Inflammatory macrophage treated with lipopolysaccharide for 1 hour (primary cell): ENCODE measurements at regions not wholly inside any gene's neighbourhood (a gene's known extent, or its start where the extent isn't known, plus 50 kb on each side); places are given as distances from the start of the nearest gene placed in this dataset.
"Not testable (repeated sequence)": the region's sequence is repeated elsewhere in the genome, so short reads cannot be mapped to it uniquely, and the experiment has no call there.

Source experiments
- DNase-seq, 2 donors: peaks; one replicate each; pipeline ENCODE4 v3.0.0-alpha.2; 2020 to 2022

GRCh38 chr2:89973849-89974248 is 1282.4 kb downstream of the RPIA start:
- not testable (repeated sequence) for DNase-seq

- DNase-seq: not testable (repeated sequence)
Observed at GRCh38 chr2:89979826-89980537, 1288.5 kb downstream of the RPIA start.

GRCh38 chr2:89982246-89982645 is 1290.8 kb downstream of the RPIA start:
- DNase-seq: not testable (repeated sequence)

- not testable (repeated sequence) for DNase-seq
Observed at GRCh38 chr2:89985650-89986049, 1294.2 kb downstream of the RPIA start.

GRCh38 chr2:89986532-89986931 is 1295.1 kb downstream of the RPIA start:
- not testable (repeated sequence) for DNase-seq

GRCh38 chr2:89996779-89997178 is 1305.3 kb downstream of the RPIA start:
- DNase-seq: not testable (repeated sequence)

GRCh38 chr2:90004553-90004952 is 1313.1 kb downstream of the RPIA start:
- not testable (repeated sequence) for DNase-seq

- not testable (repeated sequence) for DNase-seq
Observed at GRCh38 chr2:90010442-90011100, 1319.1 kb downstream of the RPIA start.

GRCh38 chr2:90011101-90011443 is 1319.6 kb downstream of the RPIA start:
- DNase-seq: not testable (repeated sequence)

- not testable (repeated sequence) for DNase-seq
Observed at GRCh38 chr2:90019908-90020307, 1328.4 kb downstream of the RPIA start.

GRCh38 chr2:90021234-90021633 is 1329.8 kb downstream of the RPIA start:
- not testable (repeated sequence) for DNase-seq

- DNase-seq: not testable (repeated sequence)
Observed at GRCh38 chr2:90027231-90027643, 1335.8 kb downstream of the RPIA start.

- DNase-seq: peak; percentile 21 to 56
Observed at GRCh38 chr2:90028381-90029079, 1337.1 kb downstream of the RPIA start.

- not testable (repeated sequence) for DNase-seq
Observed at GRCh38 chr2:90029080-90029428, 1337.6 kb downstream of the RPIA start.

- peak; percentile 4 to 31 for DNase-seq
Observed at GRCh38 chr2:90032269-90032668, 1340.8 kb downstream of the RPIA start.

- peak in 1 of 2 donors; percentile 0 for DNase-seq
Observed at GRCh38 chr2:90036335-90036734, 1344.9 kb downstream of the RPIA start.

GRCh38 chr2:90039093-90039492 is 1347.6 kb downstream of the RPIA start:
- not testable (repeated sequence) for DNase-seq

- not testable (repeated sequence) for DNase-seq
Observed at GRCh38 chr2:90047776-90048175, 1356.3 kb downstream of the RPIA start.

- DNase-seq: not testable (repeated sequence)
Observed at GRCh38 chr2:90052113-90052631, 1360.7 kb downstream of the RPIA start.

- peak; percentile 1 to 52 for DNase-seq
Observed at GRCh38 chr2:90069290-90069894, 1377.9 kb downstream of the RPIA start.

- DNase-seq: no peak
Observed at GRCh38 chr2:90076311-90076710, 1384.8 kb downstream of the RPIA start.

- DNase-seq: no peak
Observed at GRCh38 chr2:90077948-90078347, 1386.5 kb downstream of the RPIA start.

GRCh38 chr2:90079374-90079773 is 1387.9 kb downstream of the RPIA start:
- no peak for DNase-seq
